CD8-positive, alpha-beta memory T cell (primary cell): ENCODE measurements at regions not wholly inside any gene's neighbourhood (a gene's known extent, or its start where the extent isn't known, plus 50 kb on each side); places are given as distances from the start of the nearest gene placed in this dataset.

ENCODE experiments used
- CTCF ChIA-PET: fragments of 350-600 bp; sonication (Branson Sonifier 250); formaldehyde crosslinking; loops from one replicate; lab custom pipeline; 2021; ENCODE audit warnings: antibody characterized with exemption; lab: Charles Lee
- POLR2A ChIA-PET: fragments of 350-600 bp; sonication (Branson Sonifier 250); formaldehyde crosslinking; loops from one replicate; lab custom pipeline; 2021; ENCODE audit warnings: antibody characterized with exemption; lab: Charles Lee
- DNase-seq, 5 donors: peaks; one replicate each; pipeline versions ENCODE4 v3.0.0 to v3.0.0-alpha.2; 2020 to 2022; ENCODE audit warnings: mixed read lengths in 1 of 5
- H3K27ac ChIP-seq: one replicate; pipeline ENCODE4 v1.7.0; 2013; ENCODE audit warnings: low read depth, mild to moderate bottlenecking, low read length, moderate library complexity
- H3K27me3 ChIP-seq: 2 replicates; pipeline ENCODE4 v1.7.0; 2013; ENCODE audit warnings: low read length, mild to moderate bottlenecking; ENCODE audit not compliant: insufficient read depth, poor library complexity, severe bottlenecking
- H3K36me3 ChIP-seq: 2 replicates; pipeline ENCODE4 v1.7.0; 2013; ENCODE audit warnings: mild to moderate bottlenecking, low read length, moderate library complexity; ENCODE audit not compliant: insufficient read depth
- H3K4me1 ChIP-seq: 2 replicates; pipeline ENCODE4 v1.7.0; 2013; ENCODE audit warnings: mild to moderate bottlenecking, low read length, moderate library complexity; ENCODE audit not compliant: insufficient read depth
- H3K4me3 ChIP-seq: 2 replicates; pipeline ENCODE4 v1.7.0; 2013; ENCODE audit warnings: mild to moderate bottlenecking, low read length
- H3K9me3 ChIP-seq: 2 replicates; pipeline ENCODE4 v1.7.0; 2013; ENCODE audit warnings: mild to moderate bottlenecking, low read length
- H3K27ac Mint-ChIP-seq, 8 donors: one replicate each; pipeline ENCODE4 v1.8.0; 2020 to 2021; ENCODE audit warnings: mixed read lengths in 8 of 8, mild to moderate bottlenecking in 6 of 8, inconsistent platforms in 3 of 8, moderate library complexity in 3 of 8
- H3K27me3 Mint-ChIP-seq, 2 donors: one replicate each; pipeline ENCODE4 v1.8.0; 2020 to 2021; ENCODE audit warnings: mixed read lengths in 2 of 2, mild to moderate bottlenecking in 1 of 2, moderate library complexity in 1 of 2
- H3K36me3 Mint-ChIP-seq, 3 donors: one replicate each; pipeline ENCODE4 v1.8.0; 2020 to 2021; ENCODE audit warnings: mixed read lengths in 3 of 3, inconsistent platforms in 1 of 3, mild to moderate bottlenecking in 1 of 3
- H3K4me1 Mint-ChIP-seq, 3 donors: one replicate each; pipeline ENCODE4 v1.8.0; 2020 to 2021; ENCODE audit warnings: mixed read lengths in 3 of 3, inconsistent platforms in 1 of 3, mild to moderate bottlenecking in 1 of 3
- H3K4me3 Mint-ChIP-seq, 7 donors: one replicate each; pipeline ENCODE4 v1.8.0; 2020 to 2021; ENCODE audit warnings: mixed read lengths in 7 of 7, mild to moderate bottlenecking in 6 of 7, moderate library complexity in 4 of 7, inconsistent platforms in 2 of 7
- H3K9me3 Mint-ChIP-seq, 5 donors: one replicate each; pipeline ENCODE4 v1.8.0; 2020 to 2022; ENCODE audit warnings: mixed read lengths in 5 of 5, mild to moderate bottlenecking in 3 of 5, moderate library complexity in 2 of 5, inconsistent platforms in 1 of 5

DNA sequence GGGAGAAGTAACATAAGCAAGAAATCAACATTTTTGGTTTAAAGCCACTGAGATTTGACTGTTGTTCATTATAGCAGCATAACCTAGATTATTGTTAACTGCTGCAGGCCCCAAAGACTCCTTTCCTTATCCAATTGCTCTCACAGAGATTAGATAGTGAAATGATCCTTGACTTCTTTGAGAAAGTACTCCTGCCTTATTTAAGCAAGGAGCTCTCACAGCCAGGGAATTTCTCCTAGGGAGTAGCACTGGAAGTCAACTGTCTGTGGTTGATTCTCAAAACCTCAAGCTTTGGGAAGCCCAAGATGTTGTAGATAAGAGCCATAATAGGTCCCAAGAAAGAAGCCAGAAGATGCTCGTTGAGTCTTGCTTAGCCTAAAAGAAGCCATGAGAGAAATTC is 151.8 kb upstream of the TSC22D2 start:
- Histone ChIP-seq H3K36me3 (no peaks in the 10 kb centered on the region), H3K4me3 (no peak overlapping the region), H3K9me3 (no peaks in the 10 kb centered on the region), H3K27me3 (no peaks in the 10 kb centered on the region), H3K4me1 (no peaks in the 10 kb centered on the region), H3K27ac (no peak overlapping the region)
- no peak for DNase-seq
- Mint-ChIP-seq H3K4me3 (no peak overlapping the region), H3K9me3 (peaks cover 0 to 6% (median 0%) of the 10 kb centered on the region in 5 donors), H3K27me3 (peaks cover 0 to 11% of the 10 kb centered on the region in 2 donors), H3K36me3 (no peaks in the 10 kb centered on the region), H3K4me1 (no peaks in the 10 kb centered on the region), H3K27ac (no peak overlapping the region)
- POLR2A ChIA-PET: no interaction called here
- CTCF ChIA-PET: no interaction called here

GRCh38 chr3:150255826-150256225 is 152.3 kb upstream of the TSC22D2 start:
- Mint-ChIP-seq H3K27ac (no peak overlapping the region), H3K9me3 (peaks cover 0 to 6% (median 0%) of the 10 kb centered on the region in 5 donors), H3K27me3 (peaks cover 0 to 12% of the 10 kb centered on the region in 2 donors), H3K4me1 (no peaks in the 10 kb centered on the region), H3K4me3 (no peak overlapping the region), H3K36me3 (no peaks in the 10 kb centered on the region)
- POLR2A ChIA-PET: no interaction called here
- H3K27ac ChIP-seq: no peak overlapping the region
- H3K4me3 ChIP-seq: no peak overlapping the region
- no peaks in the 10 kb centered on the region for H3K36me3 ChIP-seq
- no peaks in the 10 kb centered on the region for H3K4me1 ChIP-seq
- no peaks in the 10 kb centered on the region for H3K27me3 ChIP-seq
- no peaks in the 10 kb centered on the region for H3K9me3 ChIP-seq
- no peak for DNase-seq
- CTCF ChIA-PET: no interaction called here

DNA sequence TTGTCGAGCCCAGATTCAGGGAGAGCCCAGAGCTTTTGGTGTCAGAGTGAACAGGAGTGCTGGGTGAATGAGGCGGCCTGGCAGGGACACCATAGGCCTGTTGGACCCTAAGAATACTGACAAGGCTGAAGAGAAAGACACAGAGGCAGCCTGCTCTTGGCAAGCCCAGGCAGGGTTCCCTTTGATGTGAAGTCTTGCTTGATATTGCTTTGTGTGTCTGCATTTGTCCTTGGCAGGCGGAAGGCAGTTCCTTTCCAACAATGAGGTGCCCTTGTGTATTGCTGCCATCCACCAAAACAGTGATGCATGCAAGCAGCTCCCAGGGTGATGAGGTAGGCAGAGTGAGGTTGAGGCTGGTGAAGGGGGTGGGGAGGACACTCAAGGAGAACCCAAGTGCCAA is 152.7 kb upstream of the TSC22D2 start:
- Mint-ChIP-seq H3K27ac (no peak overlapping the region), H3K4me1 (no peaks in the 10 kb centered on the region), H3K4me3 (no peak overlapping the region), H3K27me3 (peaks cover 0 to 16% of the 10 kb centered on the region in 2 donors), H3K9me3 (peaks cover 0 to 6% (median 0%) of the 10 kb centered on the region in 5 donors), H3K36me3 (no peaks in the 10 kb centered on the region)
- no peaks in the 10 kb centered on the region for H3K4me1 ChIP-seq
- no peak for DNase-seq
- CTCF ChIA-PET: no interaction called here
- H3K4me3 ChIP-seq: no peak overlapping the region
- no peaks in the 10 kb centered on the region for H3K27me3 ChIP-seq
- no peaks in the 10 kb centered on the region for H3K9me3 ChIP-seq
- POLR2A ChIA-PET: no interaction called here
- H3K36me3 ChIP-seq: no peaks in the 10 kb centered on the region
- H3K27ac ChIP-seq: no peak overlapping the region

GRCh38 chr3:150254309-150254708 is 153.8 kb upstream of the TSC22D2 start:
- Mint-ChIP-seq H3K27me3 (peaks cover 0 to 20% of the 10 kb centered on the region in 2 donors), H3K4me3 (no peak overlapping the region), H3K27ac (no peak overlapping the region), H3K9me3 (peaks cover 0 to 6% (median 0%) of the 10 kb centered on the region in 5 donors), H3K36me3 (no peaks in the 10 kb centered on the region), H3K4me1 (no peaks in the 10 kb centered on the region)
- H3K4me1 ChIP-seq: no peaks in the 10 kb centered on the region
- H3K4me3 ChIP-seq: no peak overlapping the region
- POLR2A ChIA-PET: no interaction called here
- H3K27me3 ChIP-seq: no peaks in the 10 kb centered on the region
- no peaks in the 10 kb centered on the region for H3K36me3 ChIP-seq
- no peak overlapping the region for H3K27ac ChIP-seq
- CTCF ChIA-PET: no interaction called here
- DNase-seq: no peak
- no peaks in the 10 kb centered on the region for H3K9me3 ChIP-seq

DNA sequence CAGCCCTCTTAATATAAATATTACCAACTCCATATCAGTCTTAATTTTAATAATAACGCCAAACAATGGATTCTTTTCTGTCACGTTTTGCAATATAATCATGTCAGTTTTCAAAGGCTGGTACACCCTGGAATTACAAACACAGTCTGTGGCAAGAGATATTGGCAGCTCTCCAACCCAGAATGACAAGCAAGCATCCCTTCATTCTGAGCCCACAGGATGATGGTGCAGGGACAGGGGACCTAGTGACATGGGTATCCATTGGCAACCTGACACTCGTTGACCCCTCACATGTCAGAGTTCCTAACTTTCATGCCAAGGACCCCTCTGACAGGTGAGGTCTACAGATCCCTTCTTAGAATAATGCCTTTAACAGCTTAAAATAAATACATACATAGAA is 154.5 kb upstream of the TSC22D2 start:
- Mint-ChIP-seq H3K36me3 (no peaks in the 10 kb centered on the region), H3K27ac (no peak overlapping the region), H3K9me3 (peaks cover 0 to 6% (median 0%) of the 10 kb centered on the region in 5 donors), H3K27me3 (peaks cover 0 to 22% of the 10 kb centered on the region in 2 donors), H3K4me3 (no peak overlapping the region), H3K4me1 (no peaks in the 10 kb centered on the region)
- Histone ChIP-seq H3K27me3 (no peaks in the 10 kb centered on the region), H3K27ac (no peak overlapping the region), H3K4me1 (no peaks in the 10 kb centered on the region), H3K9me3 (no peaks in the 10 kb centered on the region), H3K36me3 (no peaks in the 10 kb centered on the region), H3K4me3 (no peak overlapping the region)
- ChIA-PET CTCF (no interaction called here), POLR2A (no interaction called here)
- no peak for DNase-seq

- DNase-seq: no peak
- peaks cover 0 to 6% (median 0%) of the 10 kb centered on the region in 5 donors for H3K9me3 Mint-ChIP-seq
- Histone ChIP-seq H3K4me3 (no peak overlapping the region), H3K27ac (no peak overlapping the region), H3K27me3 (no peaks in the 10 kb centered on the region), H3K9me3 (no peaks in the 10 kb centered on the region), H3K4me1 (no peaks in the 10 kb centered on the region), H3K36me3 (no peaks in the 10 kb centered on the region)
- H3K36me3 Mint-ChIP-seq: no peaks in the 10 kb centered on the region
- peaks cover 0 to 22% of the 10 kb centered on the region in 2 donors for H3K27me3 Mint-ChIP-seq
- H3K4me3 Mint-ChIP-seq: no peak overlapping the region
- POLR2A ChIA-PET: no interaction called here
- CTCF ChIA-PET: no interaction called here
- H3K4me1 Mint-ChIP-seq: no peaks in the 10 kb centered on the region
- H3K27ac Mint-ChIP-seq: no peak overlapping the region
These were observed 155.6 kb upstream of the TSC22D2 start for GRCh38 chr3:150252462-150252861.

GRCh38 chr3:150251187-150252062 is 156.7 kb upstream of the TSC22D2 start:
- Mint-ChIP-seq H3K9me3 (peaks cover 0 to 1% (median 0%) of the 10 kb centered on the region in 5 donors), H3K4me1 (no peaks in the 10 kb centered on the region), H3K27ac (no peak overlapping the region), H3K27me3 (peaks cover 0 to 29% of the 10 kb centered on the region in 2 donors), H3K36me3 (no peaks in the 10 kb centered on the region), H3K4me3 (no peak overlapping the region)
- DNase-seq: no peak
- no peak overlapping the region for H3K4me3 ChIP-seq
- H3K27ac ChIP-seq: no peak overlapping the region
- no peaks in the 10 kb centered on the region for H3K4me1 ChIP-seq
- H3K36me3 ChIP-seq: no peaks in the 10 kb centered on the region
- no peaks in the 10 kb centered on the region for H3K9me3 ChIP-seq
- CTCF ChIA-PET: no interaction called here
- POLR2A ChIA-PET: no interaction called here
- no peaks in the 10 kb centered on the region for H3K27me3 ChIP-seq

GRCh38 chr3:150249779-150250470 is 158.2 kb upstream of the TSC22D2 start:
- Mint-ChIP-seq H3K4me1 (no peaks in the 10 kb centered on the region), H3K27ac (no peak overlapping the region), H3K27me3 (peaks cover 5 to 41% of the 10 kb centered on the region in 2 donors), H3K4me3 (no peak overlapping the region), H3K36me3 (no peaks in the 10 kb centered on the region), H3K9me3 (no peaks in the 10 kb centered on the region)
- DNase-seq: no peak
- CTCF ChIA-PET: no interaction called here
- H3K9me3 ChIP-seq: no peaks in the 10 kb centered on the region
- POLR2A ChIA-PET: no interaction called here
- no peaks in the 10 kb centered on the region for H3K4me1 ChIP-seq
- H3K4me3 ChIP-seq: no peak overlapping the region
- no peaks in the 10 kb centered on the region for H3K36me3 ChIP-seq
- no peaks in the 10 kb centered on the region for H3K27me3 ChIP-seq
- no peak overlapping the region for H3K27ac ChIP-seq
